ENCODE measurements at regions not wholly inside any gene's neighbourhood (a gene's known extent, or its start where the extent isn't known, plus 50 kb on each side); places are given as distances from the start of the nearest gene placed in this dataset.

GRCh38 chr14:53346988-53347387 is 193.9 kb upstream of the DDHD1 start:
- no peak for TF ChIP-seq EZH2 (IDR thresholded peaks at IDR 0.05; ENCODE audit: low read depth)
- TF ChIP-seq CTCF (conservative IDR thresholded peaks at IDR 0.05), result no peak
